K562 (cell line): ENCODE measurements at regions not wholly inside any gene's neighbourhood (a gene's known extent, or its start where the extent isn't known, plus 50 kb on each side); places are given as distances from the start of the nearest gene placed in this dataset.

ENCODE experiments used
- BRF2 ChIP-seq: IDR thresholded peaks from 3 replicates; pipeline ENCODE4 v1.6.1; 2011; ENCODE audit warnings: borderline replicate concordance, mild to moderate bottlenecking; ENCODE audit not compliant: insufficient read length, insufficient read depth
- C11orf30 ChIP-seq: fragments of 450-650 bp; IDR thresholded peaks from 2 replicates; pipeline ENCODE4 v1.6.1; 2016; ENCODE audit warnings: low read depth, mild to moderate bottlenecking
- CBX2 ChIP-seq: fragments of 200-600 bp; sonication (generic); IDR thresholded peaks from one replicate; pipeline ENCODE4 v1.6.1; 2012; ENCODE audit warnings: mild to moderate bottlenecking, low read length, inconsistent platforms; ENCODE audit not compliant: insufficient read depth, poor library complexity, severe bottlenecking
- CTCF ChIP-seq, 3 experiments: IDR thresholded peaks in 2 of 3; conservative IDR thresholded peaks in 1 of 3; 2 replicates each; pipeline ENCODE4 v1.5.1; 2011 to 2012; ENCODE audit warnings: low read length in 3 of 3, mild to moderate bottlenecking in 3 of 3, control low read depth in 2 of 3, improper control_type of control experiment in 1 of 3, inconsistent platforms in 1 of 3, low read depth in 1 of 3, mixed read lengths in 1 of 3, moderate library complexity in 1 of 3; ENCODE audit not compliant: insufficient read depth in 2 of 3
- E2F8 ChIP-seq: fragments of 450-650 bp; IDR thresholded peaks from 2 replicates; pipeline ENCODE4 v1.7.1; 2018; ENCODE audit warnings: mild to moderate bottlenecking, low read depth; ENCODE audit not compliant: partially characterized antibody
- GABPB2 ChIP-seq: fragments of 250-450 bp; sonication (Bioruptor Pico); conservative IDR thresholded peaks from 2 replicates; pipeline ENCODE4 v1.5.1; 2021; ENCODE audit warnings: mild to moderate bottlenecking
- HES1 ChIP-seq: fragments of 450-650 bp; IDR thresholded peaks from 2 replicates; pipeline ENCODE4 v1.6.1; 2016; ENCODE audit warnings: low read depth, mild to moderate bottlenecking, moderate library complexity
- KDM1A ChIP-seq, 2 experiments: fragments of 450-650 bp; IDR thresholded peaks; 2 replicates each; pipeline ENCODE4 v1.6.1; 2016; ENCODE audit warnings: mild to moderate bottlenecking in 2 of 2
- KLF16 ChIP-seq: IDR thresholded peaks from 2 replicates; pipeline ENCODE4 v1.6.1; 2016; ENCODE audit warnings: antibody characterized with exemption
- RBM17 ChIP-seq: fragments of 200-400 bp; formaldehyde crosslinking; IDR thresholded peaks from 2 replicates; pipeline ENCODE4 v1.6.1; 2017; ENCODE audit warnings: low read depth, mild to moderate bottlenecking, low read length, borderline replicate concordance
- SRSF7 ChIP-seq: fragments of 200-400 bp; formaldehyde crosslinking; optimal IDR thresholded peaks from 2 replicates; pipeline ENCODE3; 2017; ENCODE audit warnings: mild to moderate bottlenecking, low read depth, low read length
- TBP ChIP-seq: optimal IDR thresholded peaks from 2 replicates; pipeline ENCODE3; 2011; ENCODE audit warnings: low read depth, low read length, improper control_type of control experiment
- ZNF239 ChIP-seq: fragments of 250-450 bp; sonication (Bioruptor Pico); IDR thresholded peaks from 2 replicates; pipeline ENCODE4 v1.4.0; 2020; ENCODE audit warnings: mild to moderate bottlenecking
- ZNF507 ChIP-seq: conservative IDR thresholded peaks from 2 replicates; pipeline ENCODE4 v1.6.1; 2017; ENCODE audit warnings: missing genetic modification characterization, missing compliant biosample characterization
- ZNF699 ChIP-seq: fragments of 250-450 bp; sonication (Bioruptor Pico); IDR thresholded peaks from 2 replicates; pipeline ENCODE4 v1.8.0; 2021; ENCODE audit warnings: mild to moderate bottlenecking, moderate library complexity; ENCODE audit not compliant: insufficient replicate concordance
- TF ChIP-seq, protein P1 (sequence below): fragments of 250-450 bp; sonication (Bioruptor Pico); IDR thresholded peaks from 2 replicates; pipeline ENCODE4 v1.5.0; 2022; ENCODE audit warnings: mild to moderate bottlenecking

GRCh38 chr6:50959081-50959641 lies 140.5 kb downstream of the TFAP2B start (continued):
- TF ChIP-seq, protein P1, sequence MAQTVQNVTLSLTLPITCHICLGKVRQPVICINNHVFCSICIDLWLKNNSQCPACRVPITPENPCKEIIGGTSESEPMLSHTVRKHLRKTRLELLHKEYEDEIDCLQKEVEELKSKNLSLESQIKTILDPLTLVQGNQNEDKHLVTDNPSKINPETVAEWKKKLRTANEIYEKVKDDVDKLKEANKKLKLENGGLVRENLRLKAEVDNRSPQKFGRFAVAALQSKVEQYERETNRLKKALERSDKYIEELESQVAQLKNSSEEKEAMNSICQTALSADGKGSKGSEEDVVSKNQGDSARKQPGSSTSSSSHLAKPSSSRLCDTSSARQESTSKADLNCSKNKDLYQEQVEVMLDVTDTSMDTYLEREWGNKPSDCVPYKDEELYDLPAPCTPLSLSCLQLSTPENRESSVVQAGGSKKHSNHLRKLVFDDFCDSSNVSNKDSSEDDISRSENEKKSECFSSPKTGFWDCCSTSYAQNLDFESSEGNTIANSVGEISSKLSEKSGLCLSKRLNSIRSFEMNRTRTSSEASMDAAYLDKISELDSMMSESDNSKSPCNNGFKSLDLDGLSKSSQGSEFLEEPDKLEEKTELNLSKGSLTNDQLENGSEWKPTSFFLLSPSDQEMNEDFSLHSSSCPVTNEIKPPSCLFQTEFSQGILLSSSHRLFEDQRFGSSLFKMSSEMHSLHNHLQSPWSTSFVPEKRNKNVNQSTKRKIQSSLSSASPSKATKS (CRISPR knock-in tag), result no peak
- TF ChIP-seq ZNF239 (no peak), GABPB2 (CRISPR knock-in tag) (no peak), ZNF699 (no peak), BRF2 (no peak), C11orf30 (no peak), ZNF507 (tag) (no peak), RBM17 (no peak), KDM1A (IDR thresholded peaks at IDR 0.05) (peak; percentile 85 to 87), KLF16 (peak; percentile 69; the same call in 1 of the 2 replicates), TBP (no peak), CTCF (IDR thresholded peaks at IDR 0.05 in 2 of 3, conservative IDR thresholded peaks at IDR 0.05 in 1 of 3; ENCODE audit: insufficient read depth in 2 of 3, low read depth in 1 of 3, low read length in 3 of 3) (no peak), CBX2 (no peak), E2F8 (no peak), SRSF7 (no peak), HES1 (no peak)
